ENCODE measurements at regions not wholly inside any gene's neighbourhood (a gene's known extent, or its start where the extent isn't known, plus 50 kb on each side); places are given as distances from the start of the nearest gene placed in this dataset.
A peak's percentile ranks its signal among the peaks of the same experiment; 100 is the strongest.
"Not testable (repeated sequence)": the region's sequence is repeated elsewhere in the genome, so short reads cannot be mapped to it uniquely, and the experiment has no call there.

- no peak for DNase-seq (ENCODE audit: low read depth in 4 of 4, low spot score in 2 of 4)
Observed at GRCh38 chr4:58090539-58090938, 980.4 kb upstream of the IGFBP7 start.

- no peak for DNase-seq (ENCODE audit: low read depth in 4 of 4, low spot score in 2 of 4)
Observed at GRCh38 chr4:58081356-58081755, 971.2 kb upstream of the IGFBP7 start.

- no peak for DNase-seq (ENCODE audit: low read depth in 4 of 4, low spot score in 2 of 4)
Observed at GRCh38 chr4:58075724-58076123, 965.5 kb upstream of the IGFBP7 start.

- DNase-seq (ENCODE audit: low read depth in 4 of 4, low spot score in 2 of 4): no peak
Observed at GRCh38 chr4:58074382-58074781, 964.2 kb upstream of the IGFBP7 start.

GRCh38 chr4:58070726-58071125 is 960.5 kb upstream of the IGFBP7 start:
- DNase-seq (ENCODE audit: low read depth in 4 of 4, low spot score in 2 of 4): peak; percentile 26 to 38 (median 28)

GRCh38 chr4:58064653-58065052 is 954.5 kb upstream of the IGFBP7 start:
- DNase-seq (ENCODE audit: low read depth in 4 of 4, low spot score in 2 of 4): no peak

GRCh38 chr4:58063404-58064160 is 953.4 kb upstream of the IGFBP7 start:
- no peak for DNase-seq (ENCODE audit: low read depth in 4 of 4, low spot score in 2 of 4)

GRCh38 chr4:58061967-58062366 is 951.8 kb upstream of the IGFBP7 start:
- no peak for DNase-seq (ENCODE audit: low read depth in 4 of 4, low spot score in 2 of 4)

- no peak for DNase-seq (ENCODE audit: low read depth in 4 of 4, low spot score in 2 of 4)
Observed at GRCh38 chr4:58050439-58050838, 940.3 kb upstream of the IGFBP7 start.

- no peak for DNase-seq (ENCODE audit: low read depth in 4 of 4, low spot score in 2 of 4)
Observed at GRCh38 chr4:58048491-58048890, 938.3 kb upstream of the IGFBP7 start.

- DNase-seq (ENCODE audit: low read depth in 4 of 4, low spot score in 2 of 4): no peak
Observed at GRCh38 chr4:58042176-58042575, 932.0 kb upstream of the IGFBP7 start.

- no peak for DNase-seq (ENCODE audit: low read depth in 4 of 4, low spot score in 2 of 4)
Observed at GRCh38 chr4:57993944-57994343, 883.8 kb upstream of the IGFBP7 start.

GRCh38 chr4:57989430-57989829 is 879.2 kb upstream of the IGFBP7 start:
- no peak for DNase-seq (ENCODE audit: low read depth in 4 of 4, low spot score in 2 of 4)

GRCh38 chr4:57985161-57985560 is 875.0 kb upstream of the IGFBP7 start:
- DNase-seq (ENCODE audit: low read depth in 4 of 4, low spot score in 2 of 4): no peak

GRCh38 chr4:57981123-57981522 is 870.9 kb upstream of the IGFBP7 start:
- no peak for DNase-seq (ENCODE audit: low read depth in 4 of 4, low spot score in 2 of 4)

GRCh38 chr4:57974821-57975220 is 864.6 kb upstream of the IGFBP7 start:
- no peak for DNase-seq (ENCODE audit: low read depth in 4 of 4, low spot score in 2 of 4)

GRCh38 chr4:57973819-57974218 is 863.6 kb upstream of the IGFBP7 start:
- DNase-seq (ENCODE audit: low read depth in 4 of 4, low spot score in 2 of 4): no peak

GRCh38 chr4:57971261-57971660 is 861.1 kb upstream of the IGFBP7 start:
- peak in 1 of 4 donors; percentile 9 for DNase-seq (ENCODE audit: low read depth in 4 of 4, low spot score in 2 of 4)

GRCh38 chr4:57966987-57967760 is 857.0 kb upstream of the IGFBP7 start:
- DNase-seq (ENCODE audit: low read depth in 4 of 4, low spot score in 2 of 4): no peak

- not testable (repeated sequence) for DNase-seq (ENCODE audit: low read depth in 4 of 4, low spot score in 2 of 4)
Observed at GRCh38 chr4:57965431-57965830, 855.2 kb upstream of the IGFBP7 start.

GRCh38 chr4:57945298-57945697 is 835.1 kb upstream of the IGFBP7 start:
- DNase-seq (ENCODE audit: low read depth in 4 of 4, low spot score in 2 of 4): no peak

GRCh38 chr4:57943682-57944081 is 833.5 kb upstream of the IGFBP7 start:
- no peak for DNase-seq (ENCODE audit: low read depth in 4 of 4, low spot score in 2 of 4)
